ENCODE measurements at regions not wholly inside any gene's neighbourhood (a gene's known extent, or its start where the extent isn't known, plus 50 kb on each side); places are given as distances from the start of the nearest gene placed in this dataset.

DNA sequence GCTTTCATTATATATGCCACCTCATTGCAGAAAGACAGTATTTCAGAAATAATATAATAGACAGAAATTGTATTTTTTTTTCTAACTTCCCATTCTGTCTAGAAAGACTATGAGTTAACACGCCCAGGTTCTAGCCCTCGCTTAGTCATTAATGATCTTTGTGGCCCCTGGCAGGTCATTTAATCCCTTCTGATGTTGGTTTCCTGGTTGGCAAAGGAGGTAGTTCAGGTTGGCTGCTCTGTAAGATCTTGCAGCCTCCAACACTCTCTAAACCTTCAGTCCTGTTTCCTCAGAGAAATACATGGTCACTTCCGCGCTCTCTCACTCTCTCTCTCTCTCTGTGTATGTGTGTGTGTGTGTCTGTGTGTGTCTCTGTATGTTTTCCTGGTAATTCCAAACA is 156.3 kb upstream of the NOCT start:
- DNase-seq = no peak

DNA sequence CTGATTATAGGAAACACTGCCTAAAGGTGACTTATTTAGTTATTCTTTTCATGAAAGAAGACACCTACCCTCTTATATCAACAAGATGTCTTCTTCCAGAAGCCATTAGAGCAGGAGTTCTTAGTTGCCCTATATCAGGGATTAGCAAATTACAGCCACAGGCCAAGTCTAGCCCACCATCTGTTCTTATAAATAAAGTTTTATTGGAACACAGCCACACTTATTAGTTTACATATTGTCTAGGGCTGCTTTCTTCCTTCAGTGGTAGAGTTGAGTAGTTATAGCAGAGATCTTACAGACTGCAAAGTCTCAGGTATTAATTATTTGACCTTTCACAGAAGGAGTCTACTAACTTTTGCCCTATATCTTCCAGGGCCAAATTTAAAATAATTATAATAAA is 157.2 kb upstream of the NOCT start:
- DNase-seq = no peak

DNA sequence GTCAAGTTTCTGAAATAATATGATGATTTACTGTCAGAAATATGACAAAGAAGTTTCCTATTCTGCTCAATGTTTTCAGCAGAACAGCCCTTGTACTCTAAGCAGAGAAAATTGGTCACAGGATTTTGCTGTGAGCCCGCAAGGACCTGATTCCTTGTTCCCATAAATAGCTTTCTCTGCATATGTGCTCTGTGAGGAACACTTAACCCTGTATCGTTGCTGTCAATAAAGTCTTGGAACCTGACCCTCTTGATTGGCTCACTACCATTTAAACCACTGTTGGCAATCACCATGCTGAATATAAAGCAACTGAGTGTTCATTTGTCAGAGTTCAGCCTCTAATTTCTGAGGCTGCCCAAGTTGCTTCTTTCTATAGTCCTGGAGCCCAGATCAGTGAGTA is 158.2 kb upstream of the NOCT start:
- DNase-seq = no peak

- no peak for DNase-seq
Measured at GRCh38 chr4:138852681-138853080, 162.9 kb upstream of the NOCT start.

DNA sequence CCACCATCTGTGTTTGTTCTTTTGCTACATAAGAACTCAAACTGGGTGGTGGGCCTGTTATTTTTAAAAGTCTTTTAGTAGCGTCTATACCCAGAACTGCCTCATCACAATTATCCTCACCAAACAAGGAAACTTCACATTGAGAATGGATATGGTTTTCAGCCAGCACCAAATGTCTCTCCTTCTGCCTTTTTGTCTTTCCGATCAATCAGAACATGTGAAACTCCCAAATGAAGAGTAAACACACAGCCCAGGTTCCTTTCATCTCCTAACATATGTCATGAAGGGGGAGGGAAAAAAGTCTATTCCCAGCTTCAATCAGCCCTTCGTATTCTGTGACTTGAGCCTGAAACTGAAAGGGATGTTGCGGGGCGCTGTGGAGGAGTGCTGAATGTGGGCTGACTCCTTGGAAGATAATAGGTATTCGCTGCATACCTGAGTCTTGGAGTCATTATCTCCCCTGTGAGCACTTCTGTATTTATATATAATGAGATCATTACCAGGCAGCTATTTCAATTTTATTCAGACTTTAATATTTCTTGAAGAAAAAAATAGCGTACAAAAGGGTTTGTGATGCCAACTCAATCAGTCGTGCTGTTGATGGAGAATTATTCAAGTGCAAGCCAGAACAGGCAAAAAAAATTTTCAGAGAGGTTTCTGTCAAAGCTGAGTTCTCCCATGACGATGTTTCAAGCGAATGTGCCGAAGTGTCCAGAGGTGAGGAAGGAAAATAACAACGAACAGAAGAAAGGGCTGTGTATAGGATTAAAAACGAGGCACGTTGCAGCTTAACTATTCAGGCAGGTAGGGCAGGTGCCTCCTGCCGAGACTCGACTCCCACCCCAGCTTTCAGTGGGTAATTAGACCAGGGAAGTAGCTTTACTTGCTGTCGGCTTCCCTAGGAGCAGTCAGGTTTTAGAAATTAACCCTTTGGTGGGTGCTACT is 163.9 kb upstream of the NOCT start:
- DNase-seq = peak in 1 of 58 donors; percentile 48

- peak in 1 of 58 donors; percentile 11 for DNase-seq
Measured at GRCh38 chr4:138845664-138846063, 169.9 kb upstream of the NOCT start.

- DNase-seq = peak in 1 of 58 donors; percentile 20
Measured at GRCh38 chr4:138845054-138845453, 170.5 kb upstream of the NOCT start.

DNA sequence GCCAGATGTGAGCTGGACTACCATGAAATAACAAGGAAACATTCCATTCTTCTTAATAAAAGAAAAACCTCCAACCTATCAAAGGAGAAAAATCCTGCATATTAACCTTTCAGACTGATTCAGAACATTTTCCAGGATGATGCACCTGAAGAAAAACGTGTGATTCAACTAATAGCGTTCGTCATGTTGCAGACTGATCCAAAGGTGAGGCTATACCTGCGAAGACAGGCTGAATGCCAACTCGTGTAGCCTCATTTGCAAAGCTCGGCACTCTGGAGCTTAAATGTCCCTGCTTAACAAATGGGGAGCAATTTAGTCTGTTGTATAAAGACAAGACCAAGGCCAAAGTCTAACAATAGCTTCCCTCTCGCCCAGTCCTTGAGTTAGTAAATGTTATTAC is 172.0 kb upstream of the NOCT start:
- DNase-seq = no peak

DNA sequence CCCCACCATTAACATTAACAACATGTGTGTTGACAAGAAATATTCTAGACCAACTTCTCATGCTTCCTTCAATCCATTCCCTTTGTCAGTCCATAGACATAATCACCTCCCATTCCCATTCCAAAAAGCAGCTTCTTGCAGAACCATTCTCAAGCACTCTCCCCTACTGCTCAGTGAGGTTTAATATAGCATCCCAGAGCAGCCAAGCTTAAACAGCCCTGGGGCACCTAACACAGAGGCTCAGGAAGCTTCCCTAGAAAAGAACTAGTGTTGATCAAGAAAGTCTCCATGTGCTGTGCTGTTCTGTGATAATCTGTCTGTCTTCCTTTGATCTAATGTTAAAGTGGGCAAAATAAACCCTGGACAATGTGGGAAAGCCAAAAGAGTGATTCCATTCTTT is 174.2 kb upstream of the NOCT start:
- DNase-seq = no peak

DNA sequence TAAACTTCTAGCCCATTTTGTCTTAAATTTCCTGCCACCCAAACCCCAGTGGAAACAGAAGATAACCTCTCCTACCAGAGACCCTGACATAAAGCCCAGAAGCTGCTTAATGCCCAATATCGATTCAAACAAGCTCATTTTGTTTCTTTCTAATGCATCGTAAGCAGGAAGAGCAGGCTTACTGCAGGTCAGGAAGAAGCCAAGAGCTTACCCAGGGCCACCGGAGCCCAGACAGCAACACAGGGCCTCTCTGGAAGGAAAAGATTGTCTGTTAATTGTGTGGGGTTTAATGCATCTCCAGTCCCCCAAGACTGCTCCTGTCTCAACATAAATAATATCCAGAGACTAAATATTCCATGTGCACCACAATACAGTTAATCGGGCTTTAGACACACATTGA is 177.3 kb upstream of the NOCT start:
- no peak for DNase-seq

DNA sequence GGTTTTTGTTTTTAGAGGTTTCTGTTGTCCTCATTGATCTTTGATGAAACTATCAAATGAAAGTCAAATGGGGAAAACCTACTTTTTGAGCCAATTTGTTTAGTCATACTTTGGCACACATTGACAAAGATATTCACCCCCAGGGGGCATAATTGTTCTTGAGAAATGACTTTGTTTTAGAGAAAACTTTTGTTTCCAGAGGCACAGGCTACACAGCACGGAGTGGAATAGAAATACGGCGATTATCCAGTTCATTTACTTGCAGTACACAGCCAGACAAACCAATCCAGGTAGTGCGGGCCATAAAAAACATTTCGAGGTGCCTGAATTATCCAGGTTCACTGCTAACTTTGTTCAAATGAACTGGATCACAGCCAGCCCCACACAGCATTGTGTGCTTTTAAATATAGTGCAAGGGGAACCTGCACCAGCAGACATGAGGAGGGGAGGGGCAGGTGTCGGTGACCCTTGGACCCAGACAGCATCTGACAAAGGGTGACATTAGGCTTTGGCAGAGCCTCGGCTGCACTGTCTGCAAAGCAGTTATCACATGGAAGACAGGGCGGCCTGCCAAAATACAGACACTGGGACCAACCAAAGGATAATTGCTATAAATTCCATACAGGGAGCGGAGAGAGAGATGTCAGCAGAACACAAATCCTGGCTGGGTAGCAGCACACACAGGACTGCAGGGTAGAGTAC is 179.6 kb upstream of the NOCT start:
- DNase-seq = peak in 1 of 58 donors; percentile 3

- no peak for DNase-seq
Measured at GRCh38 chr4:138833974-138834373, 181.6 kb upstream of the NOCT start.

GRCh38 chr4:138832563-138832962 is 183.0 kb upstream of the NOCT start:
- DNase-seq = peak in 1 of 58 donors; percentile 14

DNA sequence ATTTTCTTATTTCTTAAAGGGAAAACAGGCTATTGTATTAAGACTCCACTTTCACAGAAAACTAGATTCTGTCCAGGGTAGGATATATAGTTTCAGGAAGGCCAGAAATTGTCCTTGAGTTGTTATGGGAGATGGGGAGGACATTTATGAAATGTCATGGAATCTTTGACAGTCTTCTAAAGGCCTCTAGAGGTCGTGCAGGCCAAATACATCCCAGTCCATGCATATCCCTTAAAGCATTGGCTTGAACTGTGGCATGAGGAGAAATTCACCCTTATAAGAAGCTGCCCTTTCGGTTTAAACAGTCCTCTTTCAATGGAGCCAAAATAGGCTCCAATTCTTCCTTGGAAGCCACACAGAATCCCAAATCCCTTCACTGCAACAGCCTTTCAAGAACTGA is 183.6 kb upstream of the NOCT start:
- DNase-seq = no peak

DNA sequence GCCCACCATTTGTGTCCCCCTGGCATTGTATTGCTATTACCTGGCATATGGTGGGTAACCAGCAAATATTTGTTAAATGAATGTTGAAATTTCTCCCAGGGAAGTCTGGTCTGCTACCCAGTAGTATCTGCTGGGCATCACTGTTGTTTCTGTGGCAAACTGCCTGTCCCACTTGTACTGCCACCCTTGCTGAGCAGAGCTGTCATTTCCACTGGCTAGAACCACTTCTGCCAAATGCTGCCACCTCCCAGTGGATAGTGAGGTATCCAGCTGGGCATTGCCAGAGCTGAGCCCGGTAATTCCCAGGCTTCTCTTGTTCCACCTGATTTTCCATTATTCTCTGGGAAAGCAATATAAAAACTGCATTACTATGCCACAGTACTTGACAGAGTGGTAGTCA is 186.7 kb upstream of the NOCT start:
- no peak for DNase-seq

DNA sequence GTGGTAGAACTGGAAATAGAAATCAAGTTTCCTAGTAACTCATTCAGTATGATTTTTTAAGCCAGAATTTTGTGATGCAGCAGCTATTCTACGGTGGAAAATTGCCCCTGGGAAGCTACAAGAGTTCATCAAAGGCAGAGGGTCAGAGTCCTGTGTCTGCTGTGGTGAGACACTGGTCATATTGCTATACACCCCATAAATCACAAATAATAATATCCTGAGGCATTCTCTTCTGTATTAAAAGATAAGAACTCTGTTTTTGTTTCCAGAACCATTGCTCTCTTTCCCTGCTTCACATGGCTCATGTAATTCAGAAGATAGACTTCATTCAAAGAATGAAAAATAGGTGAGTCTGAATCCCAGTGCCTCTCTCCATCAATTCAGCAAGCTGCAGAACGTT is 188.8 kb upstream of the NOCT start:
- no peak for DNase-seq

DNA sequence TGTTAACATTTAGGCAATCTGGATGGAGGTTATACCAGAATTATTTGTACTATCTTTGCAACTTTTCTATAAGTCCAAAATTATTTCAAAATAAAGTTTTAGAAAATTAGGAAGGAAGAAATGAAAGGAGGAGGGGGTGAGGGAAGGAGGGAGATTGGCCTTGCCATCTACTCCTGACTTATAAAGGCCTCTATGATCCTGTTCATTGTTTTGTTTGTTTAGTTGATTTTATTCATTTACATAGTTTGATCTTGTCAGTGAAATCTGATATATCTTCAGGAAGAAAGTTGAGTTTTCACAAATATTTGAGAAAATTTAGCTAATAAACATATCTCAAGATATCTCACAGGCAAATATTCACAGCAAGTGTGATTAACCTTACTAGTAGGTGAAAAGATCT is 189.3 kb upstream of the NOCT start:
- DNase-seq = no peak

GRCh38 chr4:138821331-138821730 is 194.2 kb upstream of the NOCT start:
- no peak for DNase-seq

GRCh38 chr4:138816875-138817274 is 198.7 kb upstream of the NOCT start:
- DNase-seq = no peak

- no peak for DNase-seq
Measured at GRCh38 chr4:138815811-138816210, 199.8 kb upstream of the NOCT start.

- peak in 2 of 58 donors; percentile 6 to 28 for DNase-seq
Measured at GRCh38 chr4:138805736-138806135, 209.8 kb upstream of the NOCT start.

DNA sequence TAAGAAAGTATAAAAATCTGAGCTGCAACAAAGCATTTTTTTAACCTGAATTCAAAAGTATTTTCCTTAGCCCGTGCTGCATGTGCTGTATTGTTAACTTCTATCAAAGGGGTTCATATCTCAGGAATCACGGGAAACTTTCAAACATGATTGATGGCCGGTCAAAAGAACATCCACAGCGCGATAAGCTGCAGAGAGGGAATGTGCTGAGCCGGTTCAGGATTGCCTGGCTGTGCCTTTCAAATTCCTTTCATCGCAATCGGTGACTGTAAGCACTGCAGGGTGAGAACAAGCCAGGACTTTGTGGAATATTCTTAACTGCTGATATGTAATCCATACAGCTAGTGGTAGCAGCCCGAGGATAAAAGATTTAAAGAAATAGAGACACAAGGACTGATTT is 210.9 kb upstream of the NOCT start:
- no peak for DNase-seq

DNA sequence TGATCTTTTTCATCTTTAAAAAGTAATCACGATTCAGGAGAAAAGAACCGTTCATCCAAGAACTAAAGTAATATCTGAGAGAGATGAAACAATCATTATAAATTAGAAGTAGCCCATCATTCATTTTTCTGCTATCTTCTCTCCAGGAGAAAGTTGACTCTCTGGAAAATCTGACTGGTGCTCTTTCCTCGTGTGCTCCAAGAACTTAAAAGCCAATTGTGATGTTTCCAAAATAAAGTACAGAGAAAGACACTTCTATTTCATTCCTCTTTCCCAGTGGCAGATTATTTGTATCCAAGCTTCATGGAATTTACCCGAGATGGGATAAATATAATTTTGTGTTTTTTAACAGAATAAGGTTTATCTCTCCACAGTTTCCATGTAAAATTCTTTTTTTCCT is 212.5 kb upstream of the NOCT start:
- no peak for DNase-seq
